ENCODE measurements at regions not wholly inside any gene's neighbourhood (a gene's known extent, or its start where the extent isn't known, plus 50 kb on each side); places are given as distances from the start of the nearest gene placed in this dataset.

DNA sequence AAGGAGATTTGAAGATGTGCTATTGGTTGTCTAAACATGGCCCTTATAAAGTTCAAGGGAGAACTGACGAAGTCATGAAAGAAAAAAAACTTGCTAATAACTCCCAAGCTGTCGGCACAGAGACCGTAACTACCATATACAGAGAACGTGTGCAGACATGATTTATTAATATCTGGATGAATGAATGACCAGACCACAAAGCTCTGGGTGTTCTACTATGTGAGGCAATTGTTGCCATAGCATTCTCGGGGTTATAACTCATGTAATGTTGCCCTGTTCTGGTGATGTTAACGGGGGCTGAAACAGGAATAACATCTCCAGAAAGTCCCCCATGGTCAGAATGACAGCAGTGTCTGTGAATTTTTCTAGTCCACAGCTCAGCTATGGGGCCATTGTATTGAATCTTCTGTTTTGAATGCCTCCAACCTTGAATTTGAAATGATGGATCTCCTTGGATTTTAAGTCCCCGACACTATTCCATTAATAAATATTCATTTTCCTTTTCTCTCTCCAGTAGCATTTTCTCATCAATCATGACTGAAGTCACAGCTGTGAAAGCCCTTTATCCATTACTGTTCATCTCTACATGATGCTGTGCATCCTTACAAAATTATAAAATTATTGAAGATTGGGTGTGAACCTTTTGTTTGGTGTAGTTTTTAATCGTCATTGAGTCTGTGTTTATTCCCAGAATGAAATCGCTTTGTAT, 483.4 kb upstream of the KLHL29 start:
- no peak for DNase-seq (ENCODE audit: low spot score)

- no peak for DNase-seq (ENCODE audit: low spot score)
Measured at GRCh38 chr2:22902180-22902550, 482.8 kb upstream of the KLHL29 start.

GRCh38 chr2:22902662-22903165, 482.3 kb upstream of the KLHL29 start:
- no peak for DNase-seq (ENCODE audit: low spot score)

DNA sequence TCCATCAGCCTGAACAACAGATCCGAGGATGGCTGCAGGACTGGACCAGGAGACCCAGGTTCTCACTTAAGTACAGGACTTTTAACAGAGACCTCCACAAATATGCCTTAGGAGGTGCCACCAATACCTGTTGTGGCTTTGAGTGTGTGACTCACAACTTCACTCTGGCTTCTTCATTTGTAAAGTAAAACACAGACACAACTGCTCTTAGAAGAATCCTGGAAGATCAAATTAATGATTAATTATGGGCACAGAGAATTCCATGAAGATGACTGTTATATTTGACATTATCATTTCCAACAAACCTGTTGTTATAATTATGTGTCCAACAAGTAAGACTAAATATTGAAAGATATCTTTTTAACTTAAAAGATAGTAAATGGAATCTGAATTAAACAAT, 481.4 kb upstream of the KLHL29 start:
- DNase-seq (ENCODE audit: low spot score), result no peak

DNA sequence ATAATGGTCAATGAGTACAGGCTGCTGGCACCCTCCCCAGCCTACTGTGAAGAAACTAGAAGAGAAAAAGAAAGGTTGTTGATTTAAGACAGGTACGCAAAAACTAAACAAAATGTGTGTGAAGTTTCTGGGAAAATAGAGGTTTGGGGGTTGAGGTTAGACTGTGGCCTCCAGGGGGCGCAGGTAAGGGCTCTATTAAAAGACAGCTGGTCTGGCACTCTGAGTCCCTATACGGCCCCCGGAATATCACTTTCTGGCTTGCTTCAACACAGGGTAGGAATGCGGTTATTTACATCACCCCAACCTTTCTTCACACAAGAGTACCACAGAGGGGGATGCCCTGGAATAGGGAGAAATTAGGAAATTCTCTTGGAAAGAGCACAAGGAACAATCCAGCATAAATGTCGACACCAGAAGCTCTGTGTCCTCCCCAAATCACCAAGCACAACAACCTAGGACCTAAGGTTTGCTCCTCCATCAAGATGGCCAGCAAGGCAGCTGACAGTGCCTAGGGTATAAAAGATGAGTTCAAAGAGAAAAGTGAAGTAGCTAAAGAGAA, 480.8 kb upstream of the KLHL29 start:
- DNase-seq (ENCODE audit: low spot score), result peak; percentile 67

DNA sequence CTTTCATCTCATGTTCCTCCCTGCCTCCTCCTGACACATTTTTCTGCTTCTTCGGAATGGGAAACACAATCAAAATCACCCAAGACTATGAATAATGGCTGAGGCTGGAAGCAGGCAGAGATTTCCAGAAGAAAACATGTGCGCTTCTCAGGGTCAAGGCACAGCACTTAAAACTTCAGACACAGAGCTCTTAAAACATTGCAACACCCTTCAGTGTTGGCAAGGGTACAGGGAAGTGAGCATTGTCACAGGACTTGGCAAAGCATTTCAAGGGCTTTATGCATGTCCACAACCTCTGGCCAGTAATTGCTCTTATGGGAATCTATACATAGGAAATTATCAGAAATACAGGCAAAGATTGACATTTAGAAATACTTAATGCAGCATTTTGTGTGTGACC, 477.6 kb upstream of the KLHL29 start:
- DNase-seq (ENCODE audit: low spot score), result no peak

DNA sequence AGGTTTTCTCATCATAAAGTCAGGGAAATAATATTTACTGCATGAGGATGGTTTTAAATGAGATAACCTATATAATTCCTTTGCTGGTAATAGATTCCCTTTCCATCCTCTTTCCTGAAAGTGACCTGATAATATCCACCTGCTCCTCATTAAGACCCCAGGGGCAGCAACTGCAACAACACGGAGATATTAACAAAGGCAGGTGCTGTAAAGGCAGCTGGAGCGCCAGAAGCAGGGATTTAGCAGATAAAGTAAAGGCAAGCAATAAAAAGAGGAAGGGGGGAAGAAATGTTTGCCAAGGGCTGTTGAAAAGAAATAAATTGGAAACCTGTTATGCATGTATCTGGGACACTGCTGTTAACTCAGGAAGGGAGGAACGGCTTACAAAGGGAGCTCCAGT, 472.6 kb upstream of the KLHL29 start:
- no peak for DNase-seq (ENCODE audit: low spot score)

- DNase-seq (ENCODE audit: low spot score), result no peak
Measured at GRCh38 chr2:22929998-22930397, 455.0 kb upstream of the KLHL29 start.

DNA sequence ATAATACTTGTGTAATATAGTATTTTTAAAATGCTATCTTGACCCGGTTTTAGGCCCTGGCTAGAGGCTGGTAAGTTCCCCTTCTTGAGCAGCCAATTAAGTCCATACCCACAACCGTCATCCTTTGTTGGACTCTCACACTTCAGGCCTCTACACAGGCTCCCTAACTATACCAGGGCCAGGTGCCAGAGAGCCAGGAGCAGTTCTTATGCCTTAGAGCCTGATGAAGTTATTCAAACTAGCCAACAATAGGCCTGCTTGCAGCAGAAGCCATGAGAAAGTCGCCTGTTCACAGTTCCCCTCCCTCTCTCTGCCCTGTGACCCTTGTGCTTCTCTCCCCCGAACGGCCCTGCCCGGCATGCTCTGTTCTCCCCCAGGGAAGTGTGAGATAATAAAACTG, 454.2 kb upstream of the KLHL29 start:
- no peak for DNase-seq (ENCODE audit: low spot score)

DNA sequence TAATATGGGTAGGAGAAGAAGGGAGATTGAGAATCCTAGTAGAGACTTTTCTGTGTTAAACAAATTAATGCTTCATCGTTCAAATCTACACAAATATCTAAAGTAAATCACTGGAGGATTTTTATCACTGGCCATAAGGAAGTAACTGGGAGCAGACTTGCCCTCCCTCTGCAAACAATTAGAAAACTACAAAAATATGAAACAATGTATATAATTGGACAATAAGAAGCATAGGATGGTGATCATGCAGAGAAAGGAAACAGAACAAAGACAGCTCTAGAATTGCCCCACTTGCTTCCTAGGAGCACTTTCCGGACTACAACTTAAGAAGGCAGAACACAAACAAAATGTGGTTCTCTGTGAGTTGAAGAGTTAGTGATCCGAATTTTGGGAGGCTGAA, 452.7 kb upstream of the KLHL29 start:
- DNase-seq (ENCODE audit: low spot score), result no peak

DNA sequence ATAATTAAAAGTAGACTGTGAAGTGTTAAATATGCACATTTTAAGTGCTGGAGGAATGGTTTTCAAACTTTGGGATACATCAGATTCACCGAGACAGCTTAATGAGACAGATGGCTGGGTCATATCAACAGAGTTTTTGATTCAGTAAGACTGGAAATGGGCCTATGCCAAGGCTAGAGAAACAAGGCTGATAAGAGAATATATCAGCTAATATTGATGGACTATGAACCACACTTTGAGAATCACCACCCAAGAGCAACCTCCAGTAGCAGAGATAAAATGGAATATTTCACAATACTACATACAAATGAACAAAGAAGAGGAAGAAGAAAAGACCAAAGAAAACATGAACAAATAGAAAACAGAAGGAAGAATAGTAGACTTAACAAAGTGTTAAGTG, 450.2 kb upstream of the KLHL29 start:
- DNase-seq (ENCODE audit: low spot score), result no peak

GRCh38 chr2:22942441-22942840, 442.5 kb upstream of the KLHL29 start:
- DNase-seq (ENCODE audit: low spot score), result no peak

- no peak for DNase-seq (ENCODE audit: low spot score)
Measured at GRCh38 chr2:22944143-22944542, 440.8 kb upstream of the KLHL29 start.

GRCh38 chr2:22946553-22946952, 438.4 kb upstream of the KLHL29 start:
- no peak for DNase-seq (ENCODE audit: low spot score)

- DNase-seq (ENCODE audit: low spot score), result no peak
Measured at GRCh38 chr2:22947741-22948140, 437.2 kb upstream of the KLHL29 start.

- no peak for DNase-seq (ENCODE audit: low spot score)
Measured at GRCh38 chr2:22950431-22950830, 434.5 kb upstream of the KLHL29 start.

DNA sequence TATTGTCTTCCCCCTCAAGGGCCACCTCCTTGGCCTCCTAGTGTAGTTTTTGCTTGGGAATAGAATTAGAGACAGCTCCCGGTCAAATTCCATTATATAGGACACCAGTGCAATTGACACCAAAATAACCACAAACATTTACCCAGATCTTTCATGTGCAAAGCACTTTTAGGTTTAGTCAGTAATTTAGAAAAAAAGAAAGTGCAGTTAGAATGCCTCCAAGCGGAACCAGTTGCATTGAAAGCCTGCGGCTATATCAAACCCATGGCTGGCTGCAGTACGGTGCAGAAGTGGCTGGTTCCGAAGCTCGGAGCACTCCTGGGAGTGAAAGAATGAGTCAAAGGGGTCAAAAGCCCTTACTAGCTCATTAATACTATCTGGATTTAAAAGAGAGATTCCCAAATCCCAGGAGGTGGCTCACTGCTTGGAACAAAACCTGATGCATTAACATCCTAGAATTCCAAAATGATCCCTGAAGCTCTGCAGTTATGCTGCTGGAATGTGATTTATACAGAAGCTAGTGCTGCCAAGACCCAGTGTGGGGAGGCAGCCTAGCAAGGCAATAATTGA, 432.2 kb upstream of the KLHL29 start:
- DNase-seq (ENCODE audit: low spot score), result no peak

DNA sequence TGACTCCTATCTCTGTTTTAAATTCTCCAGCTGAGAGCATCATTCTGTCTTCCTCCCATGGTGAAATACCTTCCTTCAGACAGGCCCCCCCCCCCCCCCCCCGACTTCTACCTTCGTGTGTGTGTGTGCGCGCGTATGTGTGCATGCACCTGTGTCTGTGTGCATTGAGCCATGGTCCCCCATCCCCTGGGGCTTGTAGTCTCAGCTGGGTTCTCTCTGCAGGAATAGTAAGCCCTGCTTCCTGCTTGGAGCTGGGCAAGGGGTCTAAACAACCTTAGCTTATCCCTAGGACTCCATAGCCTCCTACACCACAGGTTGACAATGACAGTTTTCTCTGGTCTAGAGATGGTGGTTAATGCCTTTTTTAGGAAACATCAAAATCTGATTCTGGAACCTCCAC, 427.5 kb upstream of the KLHL29 start:
- DNase-seq (ENCODE audit: low spot score), result no peak

GRCh38 chr2:22958308-22958707, 426.7 kb upstream of the KLHL29 start:
- no peak for DNase-seq (ENCODE audit: low spot score)

- DNase-seq (ENCODE audit: low spot score), result no peak
Measured at GRCh38 chr2:22967756-22968155, 417.2 kb upstream of the KLHL29 start.

GRCh38 chr2:22970284-22970975, 414.5 kb upstream of the KLHL29 start:
- DNase-seq (ENCODE audit: low spot score), result no peak

- DNase-seq (ENCODE audit: low spot score), result no peak
Measured at GRCh38 chr2:22970991-22971390, 414.0 kb upstream of the KLHL29 start.

GRCh38 chr2:22981785-22982184, 403.2 kb upstream of the KLHL29 start:
- no peak for DNase-seq (ENCODE audit: low spot score)

All from ecto neural progenitor cell (in vitro differentiated cells).